SU-DHL-6 (cell line): ENCODE measurements at regions not wholly inside any gene's neighbourhood (a gene's known extent, or its start where the extent isn't known, plus 50 kb on each side); places are given as distances from the start of the nearest gene placed in this dataset.

Experiments used
- H2AFZ ChIP-seq: fragments of 200-600 bp; sonication (generic); 2 replicates; pipeline ENCODE4 v1.6.1; 2014; ENCODE audit warnings: low read depth, mild to moderate bottlenecking, moderate library complexity, mixed read lengths, antibody characterized with exemption, low read length; ENCODE audit not compliant: severe bottlenecking
- H3F3A ChIP-seq: fragments of 200-600 bp; shearing (Covaris generic); 2 replicates; pipeline ENCODE4 v1.6.0; 2016; ENCODE audit warnings: antibody characterized with exemption, mild to moderate bottlenecking; ENCODE audit not compliant: insufficient read depth
- H3K27ac ChIP-seq: fragments of 200-600 bp; sonication (generic); 2 replicates; pipeline ENCODE4 v1.5.1; 2016; ENCODE audit warnings: low read depth, mild to moderate bottlenecking, low read length, moderate library complexity, mixed read lengths
- H3K27me3 ChIP-seq: fragments of 200-600 bp; sonication (generic), shearing (Covaris generic); 2 replicates; pipeline ENCODE4 v1.6.0; 2014; ENCODE audit warnings: mild to moderate bottlenecking, low read length
- H3K36me3 ChIP-seq: fragments of 200-600 bp; sonication (generic); 2 replicates; pipeline ENCODE4 v1.6.1; 2014; ENCODE audit warnings: mild to moderate bottlenecking, low read length, mixed read lengths
- H3K4me2 ChIP-seq: fragments of 300-600, 200-600 bp; shearing (Covaris generic), sonication (generic); 2 replicates; pipeline ENCODE4 v1.6.0; 2014; ENCODE audit warnings: low read length, low read depth, mild to moderate bottlenecking; ENCODE audit not compliant: poor library complexity, severe bottlenecking
- H3K4me3 ChIP-seq: fragments of 200-600 bp; sonication (generic); 2 replicates; pipeline ENCODE4 v1.5.1; 2014; ENCODE audit warnings: antibody characterized with exemption, low read length, mild to moderate bottlenecking, mixed read lengths; ENCODE audit not compliant: insufficient read depth, poor library complexity, severe bottlenecking
- H3K79me2 ChIP-seq: fragments of 200-600 bp; sonication (generic); 2 replicates; pipeline ENCODE4 v1.6.1; 2014; ENCODE audit warnings: mild to moderate bottlenecking, low read length, moderate library complexity; ENCODE audit not compliant: insufficient read depth
- H3K9ac ChIP-seq: fragments of 200-600 bp; sonication (generic); 2 replicates; pipeline ENCODE4 v1.7.0; 2014; ENCODE audit warnings: mild to moderate bottlenecking, low read length
- H3K9me2 ChIP-seq: fragments of 200-600 bp; sonication (generic); replicated peaks from 2 replicates; pipeline ENCODE4 v1.6.1; 2014; ENCODE audit warnings: low read length; ENCODE audit not compliant: insufficient read depth
- H3K9me3 ChIP-seq: fragments of 200-600 bp; sonication (generic); 2 replicates; pipeline ENCODE4 v1.6.1; 2014; ENCODE audit warnings: low read length, mixed read lengths; ENCODE audit not compliant: insufficient read depth
- H4K20me1 ChIP-seq: fragments of 200-600 bp; sonication (generic); 2 replicates; pipeline ENCODE4 v1.6.1; 2014; ENCODE audit warnings: low read depth, mild to moderate bottlenecking, antibody characterized with exemption, low read length, moderate library complexity, mixed read lengths
- CTCF ChIP-seq: fragments of 200-600 bp; sonication (generic); IDR thresholded peaks from one replicate; pipeline ENCODE4 v1.5.1; 2017; ENCODE audit warnings: antibody characterized with exemption, mild to moderate bottlenecking, low read length, moderate library complexity; ENCODE audit not compliant: insufficient read depth, poor library complexity, severe bottlenecking
- EZH2phosphoT487 ChIP-seq: fragments of 200-600 bp; sonication (generic), shearing (Covaris generic); conservative IDR thresholded peaks from 2 replicates; pipeline ENCODE4 v1.6.1; 2018; ENCODE audit warnings: mild to moderate bottlenecking, antibody characterized with exemption, low read length, moderate library complexity, mixed read lengths

GRCh38 chr6:22755605-22756004, 186.2 kb downstream of the HDGFL1 start:
- Histone ChIP-seq H3K36me3 (no peaks in the 10 kb centered on the region), H2AFZ (no peak overlapping the region), H4K20me1 (no peaks in the 10 kb centered on the region), H3K9me2 (no peaks in the 10 kb centered on the region), H3K79me2 (no peaks in the 10 kb centered on the region), H3K4me3 (no peak overlapping the region), H3K27ac (no peak overlapping the region), H3K9me3 (no peaks in the 10 kb centered on the region), H3K27me3 (no peaks in the 10 kb centered on the region), H3K9ac (no peak overlapping the region), H3F3A (no peaks in the 10 kb centered on the region), H3K4me2 (no peak overlapping the region)
- TF ChIP-seq EZH2phosphoT487 (no peak), CTCF (no peak)

- Histone ChIP-seq H3K9me3 (no peaks in the 10 kb centered on the region), H3K9me2 (no peaks in the 10 kb centered on the region), H3K36me3 (no peaks in the 10 kb centered on the region), H3K27me3 (no peaks in the 10 kb centered on the region), H3K9ac (no peak overlapping the region), H3K27ac (no peak overlapping the region), H3K4me2 (no peak overlapping the region), H3K4me3 (no peak overlapping the region), H2AFZ (no peak overlapping the region), H4K20me1 (no peaks in the 10 kb centered on the region), H3K79me2 (no peaks in the 10 kb centered on the region), H3F3A (no peaks in the 10 kb centered on the region)
- TF ChIP-seq CTCF: no peak
- no peak for TF ChIP-seq EZH2phosphoT487
Observed at GRCh38 chr6:22756365-22756764, 187.0 kb downstream of the HDGFL1 start.

GRCh38 chr6:22764496-22764895, 195.1 kb downstream of the HDGFL1 start:
- H3K4me3 ChIP-seq: no peak overlapping the region
- H4K20me1 ChIP-seq: no peaks in the 10 kb centered on the region
- no peaks in the 10 kb centered on the region for H3K27me3 ChIP-seq
- TF ChIP-seq EZH2phosphoT487 (no peak), CTCF (no peak)
- H3K9me3 ChIP-seq: no peaks in the 10 kb centered on the region
- no peaks in the 10 kb centered on the region for H3F3A ChIP-seq
- H3K9ac ChIP-seq: no peak overlapping the region
- no peak overlapping the region for H3K4me2 ChIP-seq
- H2AFZ ChIP-seq: no peak overlapping the region
- H3K79me2 ChIP-seq: no peaks in the 10 kb centered on the region
- no peak overlapping the region for H3K27ac ChIP-seq
- no peaks in the 10 kb centered on the region for H3K36me3 ChIP-seq
- no peaks in the 10 kb centered on the region for H3K9me2 ChIP-seq
